Upper lobe of right lung (tissue), 1 donor: ENCODE measurements at regions not wholly inside any gene's neighbourhood (a gene's known extent, or its start where the extent isn't known, plus 50 kb on each side); places are given as distances from the start of the nearest gene placed in this dataset.
"Not testable (repeated sequence)": the region's sequence is repeated elsewhere in the genome, so short reads cannot be mapped to it uniquely, and the experiment has no call there.

Source experiments
- ATAC-seq: fragments of 200-7000 bp; cut with Tn5 transposase; one replicate; pipeline ENCODE4 v1.9.1; 2020; ENCODE audit warnings: mild to moderate bottlenecking, moderate library complexity
- DNase-seq: peaks from one replicate; pipeline ENCODE4 v3.0.0-alpha.2; 2020
- H3K27ac ChIP-seq: fragments of 200-600 bp; one replicate; pipeline ENCODE4 v1.8.0; 2022
- H3K27me3 ChIP-seq: fragments of 200-600 bp; one replicate; pipeline ENCODE4 v1.8.0; 2022; ENCODE audit warnings: mild to moderate bottlenecking
- H3K36me3 ChIP-seq: fragments of 200-600 bp; one replicate; pipeline ENCODE4 v1.8.0; 2022
- H3K4me1 ChIP-seq: fragments of 200-600 bp; one replicate; pipeline ENCODE4 v1.8.0; 2022
- H3K4me3 ChIP-seq: fragments of 200-600 bp; one replicate; pipeline ENCODE4 v1.8.0; 2022; ENCODE audit warnings: mild to moderate bottlenecking
- H3K9me3 ChIP-seq: fragments of 200-600 bp; one replicate; pipeline ENCODE4 v1.8.0; 2022
- intact Hi-C: fragments of 100-400 bp; cut with DNase I; formaldehyde crosslinking; loops from one replicate; pipeline ENCODE4 v1.11.0; 2022
- TF ChIP-seq, protein P1 (sequence below): fragments of 200-600 bp; IDR thresholded peaks from one replicate; pipeline ENCODE4 v1.8.0; 2022; ENCODE audit warnings: antibody characterized with exemption
- donor health status: DM: no; HTN: yes; CAD: no; lungs with severe emphysema.

DNA sequence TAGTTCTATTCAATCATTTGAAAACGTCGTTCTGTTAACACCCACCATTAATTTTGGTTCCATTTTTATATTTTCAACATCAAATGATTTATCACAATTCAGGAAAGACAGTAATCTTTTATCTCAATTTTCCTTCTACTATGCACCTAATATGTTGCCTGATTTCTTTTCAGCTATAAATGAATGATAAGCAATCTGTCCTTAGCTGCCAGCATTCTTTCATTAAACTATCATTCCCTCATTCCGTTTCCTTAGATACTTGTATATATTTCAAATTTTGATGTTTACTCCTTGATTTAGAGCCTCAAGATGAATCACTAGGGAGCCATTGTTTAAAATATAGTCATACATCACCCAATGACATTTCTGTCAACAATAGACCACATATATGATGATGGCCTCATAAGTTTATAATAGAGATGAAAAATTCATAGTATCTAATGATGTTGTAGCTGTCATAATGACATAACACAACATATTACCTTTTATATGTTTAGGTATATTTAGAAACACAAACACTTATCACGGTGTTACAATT, 661.7 kb downstream of the IPMK start:
- no peaks in the 10 kb centered on the region for H3K9me3 ChIP-seq
- TF ChIP-seq, protein P1, sequence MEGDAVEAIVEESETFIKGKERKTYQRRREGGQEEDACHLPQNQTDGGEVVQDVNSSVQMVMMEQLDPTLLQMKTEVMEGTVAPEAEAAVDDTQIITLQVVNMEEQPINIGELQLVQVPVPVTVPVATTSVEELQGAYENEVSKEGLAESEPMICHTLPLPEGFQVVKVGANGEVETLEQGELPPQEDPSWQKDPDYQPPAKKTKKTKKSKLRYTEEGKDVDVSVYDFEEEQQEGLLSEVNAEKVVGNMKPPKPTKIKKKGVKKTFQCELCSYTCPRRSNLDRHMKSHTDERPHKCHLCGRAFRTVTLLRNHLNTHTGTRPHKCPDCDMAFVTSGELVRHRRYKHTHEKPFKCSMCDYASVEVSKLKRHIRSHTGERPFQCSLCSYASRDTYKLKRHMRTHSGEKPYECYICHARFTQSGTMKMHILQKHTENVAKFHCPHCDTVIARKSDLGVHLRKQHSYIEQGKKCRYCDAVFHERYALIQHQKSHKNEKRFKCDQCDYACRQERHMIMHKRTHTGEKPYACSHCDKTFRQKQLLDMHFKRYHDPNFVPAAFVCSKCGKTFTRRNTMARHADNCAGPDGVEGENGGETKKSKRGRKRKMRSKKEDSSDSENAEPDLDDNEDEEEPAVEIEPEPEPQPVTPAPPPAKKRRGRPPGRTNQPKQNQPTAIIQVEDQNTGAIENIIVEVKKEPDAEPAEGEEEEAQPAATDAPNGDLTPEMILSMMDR, result no peak
- DNase-seq (no peak), ATAC-seq (no peak)
- H3K27ac ChIP-seq, result no peak overlapping the region
- no peaks in the 10 kb centered on the region for H3K36me3 ChIP-seq
- no peak overlapping the region for H3K4me3 ChIP-seq
- intact Hi-C loops, result no loop called here
- H3K4me1 ChIP-seq, result no peaks in the 10 kb centered on the region
- no peaks in the 10 kb centered on the region for H3K27me3 ChIP-seq

DNA sequence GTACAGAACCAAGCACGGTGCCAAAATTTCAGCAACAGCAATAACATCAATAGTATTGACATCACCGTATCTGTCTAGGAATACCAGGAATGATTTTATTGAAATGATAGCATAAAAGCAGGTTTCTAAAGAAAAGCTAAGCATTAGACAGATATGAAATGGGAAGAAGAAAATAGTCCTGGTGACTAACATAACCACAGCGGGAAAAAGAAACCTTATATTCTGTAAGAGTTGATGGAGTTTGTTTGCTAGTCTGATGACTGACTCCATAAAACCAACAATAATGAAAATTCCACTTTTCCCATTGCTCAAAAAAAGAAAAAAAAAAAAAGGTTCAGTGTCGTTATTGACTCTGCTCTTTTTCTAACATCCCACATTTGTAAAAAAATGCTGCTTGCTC, 668.3 kb downstream of the IPMK start:
- intact Hi-C loops, result no loop called here
- H3K4me1 ChIP-seq, result no peaks in the 10 kb centered on the region
- TF ChIP-seq, protein P1, result no peak

DNA sequence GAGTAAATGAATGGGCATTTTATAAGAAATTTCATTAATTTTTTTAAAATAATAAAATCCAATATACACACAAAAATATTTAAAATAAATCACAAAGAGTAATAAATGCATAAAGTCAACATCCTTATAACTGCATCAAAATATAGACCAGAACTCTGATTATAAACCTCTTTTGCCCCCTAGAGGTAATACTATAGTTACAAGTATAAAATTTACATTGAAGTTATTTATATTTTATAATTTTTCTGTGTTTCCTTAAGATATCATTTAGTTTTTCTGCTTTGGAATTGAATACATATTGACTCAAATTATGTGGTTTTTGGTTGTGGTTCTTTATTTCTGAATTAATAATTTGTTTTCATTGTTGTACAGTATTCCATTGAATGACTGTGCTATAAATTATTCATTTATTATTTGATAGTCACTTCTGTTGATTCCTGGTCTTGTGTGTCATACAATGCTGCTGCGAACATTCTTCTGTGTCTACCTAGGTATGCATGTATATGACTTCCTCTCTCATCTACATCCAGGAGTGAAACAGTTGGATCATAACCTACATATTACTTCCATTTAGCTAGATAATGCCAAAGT, 673.6 kb downstream of the IPMK start:
- no peaks in the 10 kb centered on the region for H3K27me3 ChIP-seq
- no peaks in the 10 kb centered on the region for H3K4me1 ChIP-seq
- no peak overlapping the region for H3K27ac ChIP-seq
- intact Hi-C loops, result no loop called here
- DNase-seq (no peak), ATAC-seq (no peak)
- no peak overlapping the region for H3K4me3 ChIP-seq
- TF ChIP-seq, protein P1, result no peak
- H3K9me3 ChIP-seq, result no peaks in the 10 kb centered on the region
- no peaks in the 10 kb centered on the region for H3K36me3 ChIP-seq

More for the DNA sequence above, 668.3 kb downstream of the IPMK start:
- no peak for DNase-seq
- Histone ChIP-seq H3K4me3 (no peak overlapping the region), H3K27ac (no peak overlapping the region), H3K9me3 (no peaks in the 10 kb centered on the region), H3K36me3 (no peaks in the 10 kb centered on the region), H3K27me3 (no peaks in the 10 kb centered on the region)
- no peak for ATAC-seq

DNA sequence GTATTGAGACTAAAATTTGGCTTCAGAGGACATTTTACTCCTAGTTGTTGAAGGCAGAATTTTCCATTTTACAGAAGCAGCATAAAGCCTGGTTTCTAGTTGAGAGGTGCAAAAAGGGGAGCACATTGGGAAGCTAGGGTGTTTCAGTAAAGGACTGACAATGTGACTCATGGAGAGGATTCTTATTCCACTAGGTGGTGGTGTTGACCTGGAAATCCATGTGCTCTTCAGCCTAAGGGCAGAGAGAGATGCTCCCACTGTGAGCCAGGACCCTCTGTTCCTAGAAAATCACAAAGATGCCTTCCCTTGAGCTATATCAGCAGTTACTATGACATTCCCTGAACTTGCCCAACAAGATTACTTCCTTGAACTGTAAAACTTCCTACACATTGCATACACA, 687.8 kb downstream of the IPMK start:
- Histone ChIP-seq H3K4me3 (no peak overlapping the region), H3K27ac (no peak overlapping the region), H3K9me3 (no peaks in the 10 kb centered on the region), H3K4me1 (no peaks in the 10 kb centered on the region), H3K36me3 (no peaks in the 10 kb centered on the region), H3K27me3 (no peaks in the 10 kb centered on the region)
- intact Hi-C loops, result no loop called here
- TF ChIP-seq, protein P1, result peak; percentile 27
- ATAC-seq (peak; percentile 53), DNase-seq (no peak)

DNA sequence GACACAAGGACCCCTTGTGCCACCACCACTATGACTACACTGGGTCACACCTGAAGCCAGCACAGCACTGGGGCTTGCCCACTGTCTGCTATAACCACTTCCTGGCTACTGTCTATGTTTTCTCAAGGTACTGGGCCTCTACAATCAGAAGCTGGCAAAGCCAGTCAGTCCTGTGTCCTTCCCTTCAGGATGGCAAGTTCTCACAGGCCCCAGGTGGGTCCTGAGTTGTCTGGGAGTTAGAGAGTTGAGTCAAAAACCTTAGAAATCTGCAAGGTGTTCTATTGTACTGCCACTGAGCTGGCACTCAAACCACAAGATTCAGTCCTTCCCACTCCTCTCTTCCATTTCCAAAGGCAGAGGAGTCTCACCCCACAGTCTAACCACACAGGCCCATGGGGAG, 705.5 kb downstream of the IPMK start:
- DNase-seq, result no peak
- no peak overlapping the region for H3K27ac ChIP-seq
- H3K4me1 ChIP-seq, result no peaks in the 10 kb centered on the region
- no peak for ATAC-seq
- H3K36me3 ChIP-seq, result no peaks in the 10 kb centered on the region
- no peaks in the 10 kb centered on the region for H3K9me3 ChIP-seq
- no peak overlapping the region for H3K4me3 ChIP-seq
- H3K27me3 ChIP-seq, result no peaks in the 10 kb centered on the region
- TF ChIP-seq, protein P1, result no peak
- intact Hi-C loops, result no loop called here

DNA sequence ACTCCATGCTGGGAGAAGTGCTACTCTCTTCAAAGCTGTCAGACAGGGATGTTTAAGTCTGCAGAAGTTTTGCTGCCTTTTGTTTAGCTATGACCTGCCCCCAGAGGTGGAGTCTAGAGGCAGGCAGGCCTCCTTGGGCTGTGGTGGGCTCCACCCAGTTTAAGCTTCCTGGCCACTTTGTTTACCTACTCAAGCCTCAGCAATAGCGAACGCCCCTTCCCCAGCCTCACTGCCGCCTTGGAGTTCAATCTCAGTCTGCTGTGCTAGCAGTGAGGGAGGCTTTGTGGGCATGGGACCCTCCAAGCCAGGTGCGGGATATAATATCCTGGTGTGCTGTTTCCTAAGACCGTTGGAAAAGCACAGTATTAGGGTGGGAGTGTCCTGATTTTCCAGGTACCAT, 715.9 kb downstream of the IPMK start:
- H3K4me3 ChIP-seq, ATAC-seq, DNase-seq, H3K27me3 ChIP-seq, H3K27ac ChIP-seq, H3K9me3 ChIP-seq, intact Hi-C loops, H3K36me3 ChIP-seq, H3K4me1 ChIP-seq: not testable (repeated sequence)
